Activated T-helper 17 cell treated with anti-CD3 and anti-CD28 coated beads, Interleukin-2, amount 50 U/mL, for 72 hours (primary cell): ENCODE measurements at regions not wholly inside any gene's neighbourhood (a gene's known extent, or its start where the extent isn't known, plus 50 kb on each side); places are given as distances from the start of the nearest gene placed in this dataset.

ENCODE experiments used
- ATAC-seq: fragments of 150-1000 bp; cut with Tn5 transposase; replicated peaks from 2 replicates; pipeline ENCODE4 v1.10.0; 2021; ENCODE audit warnings: mild to moderate bottlenecking, moderate library complexity
- H3K27ac Mint-ChIP-seq: one replicate; pipeline ENCODE4 v1.8.0; 2022; ENCODE audit warnings: mixed read lengths
- H3K27me3 Mint-ChIP-seq: one replicate; pipeline ENCODE4 v1.8.0; 2022; ENCODE audit warnings: mixed read lengths
- H3K36me3 Mint-ChIP-seq: one replicate; pipeline ENCODE4 v1.8.0; 2022; ENCODE audit warnings: low read depth, mild to moderate bottlenecking, mixed read lengths
- H3K4me1 Mint-ChIP-seq: one replicate; pipeline ENCODE4 v1.8.0; 2022; ENCODE audit warnings: mixed read lengths
- H3K4me3 Mint-ChIP-seq: one replicate; pipeline ENCODE4 v1.8.0; 2022; ENCODE audit warnings: mild to moderate bottlenecking, mixed read lengths
- H3K9me3 Mint-ChIP-seq: one replicate; pipeline ENCODE4 v1.8.0; 2022; ENCODE audit warnings: mixed read lengths

DNA sequence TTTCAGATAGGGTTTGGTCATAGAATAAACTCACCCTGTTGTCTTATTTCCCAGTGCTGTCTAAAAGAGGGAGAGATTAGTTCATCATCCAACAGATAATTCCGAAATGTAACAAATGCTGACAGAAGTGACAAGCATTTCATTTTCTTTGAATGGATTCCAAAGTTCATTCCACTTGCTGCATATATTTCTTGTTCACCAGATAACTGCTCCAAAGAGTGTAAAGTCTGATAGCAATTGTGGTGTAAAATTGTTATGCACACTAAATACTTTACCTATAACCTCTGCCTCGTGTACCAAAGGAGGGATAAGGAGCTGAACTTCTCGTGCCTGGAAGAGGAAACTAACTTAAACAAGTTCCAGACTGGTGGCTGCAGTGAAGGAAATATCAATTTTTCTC, 290.0 kb upstream of the ADAMTSL1 start:
- Mint-ChIP-seq H3K27ac (no peak overlapping the region), H3K9me3 (no peaks in the 10 kb centered on the region), H3K36me3 (no peaks in the 10 kb centered on the region), H3K4me3 (no peak overlapping the region), H3K27me3 (no peaks in the 10 kb centered on the region), H3K4me1 (no peaks in the 10 kb centered on the region)
- no peak for ATAC-seq

DNA sequence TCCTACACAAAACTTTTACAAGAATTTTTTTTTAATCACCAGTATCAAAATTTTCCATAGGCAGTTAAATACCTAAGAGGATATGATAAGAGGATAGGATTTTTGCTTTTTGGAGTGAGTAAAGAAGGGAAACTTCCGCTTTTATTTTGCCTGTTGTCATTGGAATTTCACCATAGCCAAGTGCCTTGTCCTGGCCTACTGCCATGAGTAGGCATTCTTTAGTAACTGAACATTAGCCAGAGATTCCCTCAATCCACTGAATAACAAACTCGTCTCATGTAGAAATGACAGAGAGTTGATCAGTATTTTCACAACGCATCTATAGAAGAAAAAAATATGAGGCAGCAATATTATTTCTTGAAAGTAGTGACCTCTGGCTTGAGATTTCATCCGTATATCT, 289.6 kb upstream of the ADAMTSL1 start:
- Mint-ChIP-seq H3K4me3 (no peak overlapping the region), H3K27ac (no peak overlapping the region), H3K9me3 (no peaks in the 10 kb centered on the region), H3K4me1 (no peaks in the 10 kb centered on the region), H3K36me3 (no peaks in the 10 kb centered on the region), H3K27me3 (no peaks in the 10 kb centered on the region)
- no peak for ATAC-seq

DNA sequence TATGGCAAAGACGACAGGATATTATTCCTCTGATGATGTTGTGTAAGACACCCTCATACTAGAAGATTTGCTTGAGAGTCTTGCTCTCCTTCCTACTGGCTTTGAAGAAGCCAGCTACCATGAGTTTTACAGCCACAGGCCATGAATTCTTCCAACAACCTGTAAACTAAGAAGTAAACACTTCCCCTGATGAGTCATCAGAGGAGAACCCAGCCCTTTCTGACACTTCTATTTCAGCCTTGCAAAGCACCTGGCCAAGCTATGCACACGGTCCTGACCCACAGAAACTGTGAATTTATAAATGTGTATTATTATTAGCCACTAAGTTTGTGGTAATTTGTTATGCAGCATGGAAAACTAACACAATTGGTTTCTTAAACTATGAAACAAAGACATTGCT, 288.8 kb upstream of the ADAMTSL1 start:
- Mint-ChIP-seq H3K36me3 (no peaks in the 10 kb centered on the region), H3K27ac (no peak overlapping the region), H3K4me1 (no peaks in the 10 kb centered on the region), H3K4me3 (no peak overlapping the region), H3K9me3 (no peaks in the 10 kb centered on the region), H3K27me3 (no peaks in the 10 kb centered on the region)
- ATAC-seq = no peak

DNA sequence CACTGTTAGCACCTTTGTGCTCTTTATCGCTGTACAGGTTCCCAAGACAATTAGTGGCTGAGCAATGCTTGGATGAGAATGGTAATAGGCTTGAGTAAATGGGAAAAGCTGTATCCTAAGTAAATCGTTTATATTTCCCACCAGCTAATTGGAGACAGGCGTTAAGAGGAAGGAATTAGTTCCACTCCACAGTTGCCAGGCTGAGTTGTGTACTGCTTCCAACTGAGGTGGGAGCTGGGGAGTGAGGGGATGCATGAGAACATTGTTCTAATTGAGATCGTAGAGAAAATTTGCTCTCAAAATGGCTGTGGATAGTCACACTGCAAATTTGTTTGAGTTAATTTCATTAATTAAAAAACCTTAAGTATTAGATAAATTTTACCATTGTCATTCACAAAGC, 285.0 kb upstream of the ADAMTSL1 start:
- H3K36me3 Mint-ChIP-seq = no peaks in the 10 kb centered on the region
- H3K9me3 Mint-ChIP-seq = no peaks in the 10 kb centered on the region
- no peaks in the 10 kb centered on the region for H3K4me1 Mint-ChIP-seq
- no peak for ATAC-seq
- H3K4me3 Mint-ChIP-seq = no peak overlapping the region
- H3K27ac Mint-ChIP-seq = no peak overlapping the region
- peaks cover 3% of the 10 kb centered on the region for H3K27me3 Mint-ChIP-seq

DNA sequence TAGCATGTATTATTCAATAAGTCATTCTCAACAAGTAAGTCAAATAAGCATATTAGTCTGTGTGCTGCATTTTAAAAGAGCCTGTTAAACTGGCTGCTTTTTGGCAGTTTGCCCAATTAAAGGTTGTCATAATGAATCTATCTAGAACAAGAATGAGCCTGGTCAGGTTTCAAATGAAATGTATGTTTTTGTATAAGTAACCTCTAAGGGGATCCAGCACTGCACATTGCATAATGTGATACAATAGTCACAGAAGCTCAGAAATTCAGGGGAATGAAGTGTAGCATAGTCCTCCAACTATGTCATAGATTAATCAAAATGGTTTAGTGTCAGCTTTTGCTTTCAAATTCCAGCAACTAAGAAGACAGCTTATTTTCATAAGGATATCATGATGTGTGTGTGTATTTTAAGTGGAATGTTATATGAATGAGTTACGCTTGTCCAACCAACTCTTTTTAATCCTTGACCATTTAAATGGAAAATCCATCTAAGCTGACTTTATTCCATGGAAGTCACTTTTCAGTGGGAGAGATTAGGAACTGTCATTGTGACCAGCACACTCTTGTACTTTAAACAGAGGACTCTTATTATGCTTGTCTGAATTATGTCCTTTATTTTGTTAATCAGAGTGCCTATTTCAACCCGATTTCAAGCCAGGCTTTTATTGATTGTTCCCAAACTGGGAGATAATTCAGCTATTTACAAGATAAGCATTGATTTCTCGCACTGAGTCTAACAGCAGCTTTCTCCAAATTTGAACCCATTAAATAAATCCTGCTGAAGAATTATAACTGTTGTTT, 283.9 kb upstream of the ADAMTSL1 start:
- Mint-ChIP-seq H3K9me3 (no peaks in the 10 kb centered on the region), H3K27ac (no peak overlapping the region), H3K4me3 (no peak overlapping the region), H3K4me1 (no peaks in the 10 kb centered on the region), H3K27me3 (peaks cover 3% of the 10 kb centered on the region), H3K36me3 (no peaks in the 10 kb centered on the region)
- ATAC-seq = no peak

DNA sequence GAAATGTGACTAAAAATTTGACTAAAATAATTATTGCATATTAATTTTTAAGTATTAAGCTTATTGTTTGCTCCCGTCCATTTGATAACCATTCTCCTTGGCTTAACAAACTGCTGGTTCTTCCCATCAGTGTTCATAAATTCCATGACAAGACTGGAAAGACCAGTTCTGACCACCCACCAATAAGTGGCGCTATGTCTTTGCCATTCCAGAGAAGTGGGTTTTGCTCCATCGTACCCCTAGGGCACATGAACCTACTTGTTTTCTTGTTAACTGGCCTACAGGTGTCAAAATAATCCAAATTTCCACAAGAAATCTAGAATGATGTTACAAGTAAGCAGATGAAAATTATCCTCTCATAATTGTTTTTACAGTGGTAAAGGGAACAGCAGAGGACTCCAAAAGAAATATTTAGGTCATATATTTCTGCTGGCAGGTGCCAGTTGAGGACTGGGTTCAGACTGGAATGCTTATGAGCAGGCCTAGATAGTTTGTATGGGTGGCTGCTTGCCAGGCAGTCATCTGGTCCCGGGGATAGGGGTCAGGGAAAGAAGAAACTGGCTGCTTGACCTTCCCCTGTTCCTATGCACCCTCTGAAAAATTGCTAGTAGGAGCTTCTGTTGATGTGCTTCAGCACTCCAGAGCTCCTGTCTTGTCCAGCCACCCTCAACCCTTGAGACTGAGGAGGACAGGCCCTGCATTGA, 283.1 kb upstream of the ADAMTSL1 start:
- H3K27me3 Mint-ChIP-seq = peaks cover 3% of the 10 kb centered on the region
- H3K36me3 Mint-ChIP-seq = no peaks in the 10 kb centered on the region
- H3K9me3 Mint-ChIP-seq = no peaks in the 10 kb centered on the region
- H3K4me3 Mint-ChIP-seq = no peak overlapping the region
- H3K4me1 Mint-ChIP-seq = no peaks in the 10 kb centered on the region
- H3K27ac Mint-ChIP-seq = no peak overlapping the region
- no peak for ATAC-seq

DNA sequence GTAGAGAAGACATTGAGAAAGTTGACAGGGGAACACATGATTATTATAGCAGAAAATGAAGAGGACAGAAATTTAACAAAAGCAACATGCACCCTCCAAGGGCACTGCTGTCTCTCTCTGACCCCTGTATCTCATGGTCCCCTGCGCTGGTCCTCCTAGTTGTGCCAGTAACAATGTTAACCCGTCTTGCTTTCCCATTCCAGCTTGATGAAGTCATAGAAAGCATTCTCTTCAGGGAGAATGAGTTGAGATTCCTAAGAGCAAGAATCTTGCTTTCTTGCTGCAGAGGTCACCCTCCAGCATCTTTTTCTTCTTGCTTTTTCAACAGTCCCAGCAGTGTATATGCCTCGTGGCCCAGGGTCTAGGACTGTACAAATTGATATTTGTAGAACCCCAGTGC, 279.6 kb upstream of the ADAMTSL1 start:
- no peaks in the 10 kb centered on the region for H3K4me1 Mint-ChIP-seq
- no peak overlapping the region for H3K27ac Mint-ChIP-seq
- no peak for ATAC-seq
- H3K27me3 Mint-ChIP-seq = peaks cover 3% of the 10 kb centered on the region
- no peaks in the 10 kb centered on the region for H3K9me3 Mint-ChIP-seq
- H3K36me3 Mint-ChIP-seq = no peaks in the 10 kb centered on the region
- H3K4me3 Mint-ChIP-seq = no peak overlapping the region

DNA sequence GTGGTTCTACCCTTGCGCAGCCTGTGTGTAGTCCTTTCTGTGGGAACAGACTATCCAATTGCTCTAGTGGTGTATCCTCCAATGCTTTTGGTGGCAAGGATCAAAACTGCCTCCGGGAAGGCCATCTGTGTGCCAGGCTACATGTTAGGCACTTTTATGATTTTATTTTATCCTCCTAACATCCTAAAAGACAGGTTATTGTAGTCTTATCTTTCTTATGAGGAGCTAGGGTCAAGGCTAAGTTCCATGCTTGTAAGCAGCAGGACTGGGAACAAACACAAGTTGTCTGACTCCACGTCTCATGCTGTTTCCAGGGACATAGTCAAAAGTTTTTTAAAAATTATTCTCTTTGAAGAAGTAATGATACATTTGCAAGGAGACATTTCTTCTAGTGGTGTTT, 278.7 kb upstream of the ADAMTSL1 start:
- Mint-ChIP-seq H3K4me3 (no peak overlapping the region), H3K27ac (no peak overlapping the region), H3K27me3 (peaks cover 3% of the 10 kb centered on the region), H3K4me1 (no peaks in the 10 kb centered on the region), H3K36me3 (no peaks in the 10 kb centered on the region), H3K9me3 (no peaks in the 10 kb centered on the region)
- ATAC-seq = no peak

DNA sequence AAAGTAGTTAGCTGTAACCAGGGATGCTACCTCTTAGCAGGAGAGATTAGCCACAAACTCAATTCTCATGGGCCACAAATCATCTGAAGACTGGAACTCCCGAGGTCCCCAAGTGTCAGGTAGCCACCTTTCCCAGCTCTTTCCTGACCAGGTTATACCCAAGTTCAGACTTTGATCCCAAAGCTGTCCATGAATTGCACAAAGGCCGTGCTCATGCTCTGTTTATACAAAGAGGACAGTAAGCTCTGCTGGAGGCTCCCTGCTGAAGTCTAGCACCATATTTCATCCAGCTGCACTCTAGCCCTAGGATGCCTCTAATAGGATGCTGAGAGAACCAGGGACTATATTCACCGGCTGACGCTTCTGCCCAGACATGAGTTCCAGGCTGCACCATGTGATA, 271.0 kb upstream of the ADAMTSL1 start:
- Mint-ChIP-seq H3K27ac (no peak overlapping the region), H3K4me3 (no peak overlapping the region), H3K36me3 (no peaks in the 10 kb centered on the region), H3K27me3 (peaks cover 3% of the 10 kb centered on the region), H3K4me1 (no peaks in the 10 kb centered on the region), H3K9me3 (no peaks in the 10 kb centered on the region)
- ATAC-seq = no peak

DNA sequence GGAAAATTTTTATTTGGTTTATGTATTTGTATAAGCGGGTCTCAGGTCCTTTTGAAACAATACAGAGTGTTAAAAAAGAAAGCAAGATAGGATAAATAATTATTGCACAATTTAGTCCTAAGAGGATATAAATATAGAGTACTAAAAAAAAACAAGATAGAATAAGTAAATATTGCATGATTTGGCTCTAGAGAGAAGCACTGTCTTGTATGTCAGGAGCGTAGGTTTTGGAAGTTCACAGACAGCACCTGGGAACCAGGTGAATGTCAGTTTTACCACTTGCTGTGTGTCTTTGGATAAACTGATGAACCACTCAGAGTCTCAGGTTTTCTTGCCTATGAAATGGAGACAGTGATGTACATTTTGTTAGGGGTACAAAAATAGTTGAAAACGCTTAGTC, 266.2 kb upstream of the ADAMTSL1 start:
- H3K36me3 Mint-ChIP-seq = no peaks in the 10 kb centered on the region
- no peak overlapping the region for H3K27ac Mint-ChIP-seq
- H3K4me3 Mint-ChIP-seq = no peak overlapping the region
- no peaks in the 10 kb centered on the region for H3K9me3 Mint-ChIP-seq
- H3K4me1 Mint-ChIP-seq = no peaks in the 10 kb centered on the region
- ATAC-seq = no peak
- no peaks in the 10 kb centered on the region for H3K27me3 Mint-ChIP-seq

DNA sequence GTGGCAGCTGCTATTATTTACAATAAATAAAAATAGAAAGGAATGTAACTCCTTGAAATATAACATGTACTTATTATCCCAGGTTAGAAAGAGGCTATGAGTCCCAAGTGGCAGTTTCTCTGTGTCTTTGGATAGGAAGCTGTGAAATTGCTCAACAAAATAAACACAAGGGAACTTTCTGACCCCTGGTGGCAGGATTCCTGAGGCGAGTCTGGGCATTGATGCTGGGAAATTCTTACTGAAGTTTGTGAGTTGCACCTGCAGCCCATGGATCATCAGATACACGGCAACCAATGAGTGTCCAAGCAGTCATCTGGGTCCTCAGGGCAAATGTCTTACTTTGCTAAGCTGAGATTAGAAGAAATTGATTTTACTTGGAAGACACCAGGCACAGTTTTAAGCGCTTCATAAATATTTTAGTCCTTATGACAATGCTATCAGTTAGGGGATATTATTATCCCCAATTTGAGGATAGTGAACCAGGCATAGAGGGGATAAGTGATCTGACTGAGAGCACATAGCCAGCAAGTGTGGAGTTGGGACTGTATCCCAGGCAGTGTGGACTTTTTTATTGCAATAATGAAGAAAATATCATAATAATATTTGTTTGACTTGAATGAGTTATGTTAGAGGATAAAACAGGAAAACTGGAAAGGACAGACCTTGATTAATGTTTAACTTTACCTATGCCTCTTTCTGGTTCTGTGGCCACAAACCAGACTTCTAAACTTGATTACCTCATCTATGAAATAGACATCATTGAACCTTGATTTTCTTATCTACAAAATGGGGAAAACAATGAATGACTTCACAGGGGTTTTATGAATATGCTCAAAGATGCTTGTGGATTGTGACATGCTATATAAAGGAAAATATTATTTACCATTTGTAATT, 265.5 kb upstream of the ADAMTSL1 start:
- Mint-ChIP-seq H3K27me3 (peaks cover 3% of the 10 kb centered on the region), H3K27ac (no peak overlapping the region), H3K4me1 (no peaks in the 10 kb centered on the region), H3K4me3 (no peak overlapping the region), H3K36me3 (no peaks in the 10 kb centered on the region), H3K9me3 (no peaks in the 10 kb centered on the region)
- ATAC-seq = no peak

DNA sequence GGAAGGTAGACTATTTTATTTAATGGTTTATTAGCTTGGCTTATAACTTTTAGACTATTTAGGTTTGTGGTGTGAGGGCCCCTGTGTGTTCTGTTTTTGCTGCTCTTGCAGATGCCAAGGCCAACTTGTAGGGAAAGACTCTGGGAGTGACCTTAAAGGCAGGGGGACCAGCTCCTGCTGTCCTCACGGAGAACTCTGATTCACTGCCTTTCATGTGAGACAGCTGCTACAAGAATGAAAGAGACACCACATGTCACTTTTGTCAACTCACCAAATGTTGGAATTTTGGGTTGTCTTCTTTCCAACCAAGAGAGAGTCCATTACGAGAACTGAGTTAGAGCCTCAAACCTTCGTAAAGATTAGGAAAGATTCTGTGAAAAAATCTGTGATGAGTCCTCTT, 258.3 kb upstream of the ADAMTSL1 start:
- Mint-ChIP-seq H3K9me3 (no peaks in the 10 kb centered on the region), H3K27ac (no peak overlapping the region), H3K36me3 (no peaks in the 10 kb centered on the region), H3K27me3 (peaks cover 3% of the 10 kb centered on the region), H3K4me1 (no peaks in the 10 kb centered on the region), H3K4me3 (no peak overlapping the region)
- ATAC-seq = no peak

DNA sequence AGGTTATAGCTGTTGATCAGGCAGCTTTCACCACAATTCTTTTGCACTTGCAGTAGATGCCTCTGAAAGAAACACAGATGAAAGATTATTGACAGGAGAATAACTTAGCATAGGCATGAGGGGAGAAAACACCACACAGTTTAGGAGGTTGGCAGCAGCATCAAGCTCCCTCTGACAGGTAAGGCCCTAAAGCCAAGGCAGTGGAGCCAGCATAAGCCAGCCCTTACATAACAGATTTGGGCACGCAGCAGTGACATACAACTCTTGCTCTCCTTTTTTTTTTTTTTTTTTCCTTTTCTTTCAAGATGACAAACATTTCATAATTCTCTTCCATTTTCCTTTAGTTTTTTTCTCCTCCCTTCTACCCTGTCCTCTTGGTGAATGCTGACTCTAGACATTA, 257.6 kb upstream of the ADAMTSL1 start:
- Mint-ChIP-seq H3K4me1 (no peaks in the 10 kb centered on the region), H3K27me3 (peaks cover 3% of the 10 kb centered on the region), H3K36me3 (no peaks in the 10 kb centered on the region), H3K27ac (no peak overlapping the region), H3K9me3 (no peaks in the 10 kb centered on the region), H3K4me3 (no peak overlapping the region)
- no peak for ATAC-seq

DNA sequence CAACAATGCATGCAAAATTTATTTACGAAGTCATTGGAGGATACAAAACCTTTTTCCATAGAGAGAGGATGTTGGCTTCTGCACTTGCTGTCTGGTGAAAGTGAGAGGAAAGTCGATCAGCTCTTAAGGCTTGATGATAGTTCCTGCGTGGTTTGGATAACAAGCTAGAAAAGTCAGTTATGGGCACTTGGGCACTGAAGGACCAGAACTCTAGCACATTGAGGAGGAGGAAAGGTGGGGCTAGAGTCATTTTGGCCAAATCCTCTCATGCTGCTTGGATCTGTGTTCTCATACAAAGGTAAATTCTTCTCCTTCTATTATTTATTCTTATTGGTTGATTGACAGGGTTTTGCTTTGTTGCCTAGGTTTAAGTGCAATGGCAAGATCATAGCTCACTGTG, 245.9 kb upstream of the ADAMTSL1 start:
- H3K27ac Mint-ChIP-seq = no peak overlapping the region
- H3K36me3 Mint-ChIP-seq = no peaks in the 10 kb centered on the region
- H3K27me3 Mint-ChIP-seq = peaks cover 14% of the 10 kb centered on the region
- ATAC-seq = no peak
- H3K4me3 Mint-ChIP-seq = no peak overlapping the region
- no peaks in the 10 kb centered on the region for H3K9me3 Mint-ChIP-seq
- H3K4me1 Mint-ChIP-seq = no peaks in the 10 kb centered on the region
